ENCODE measurements at regions not wholly inside any gene's neighbourhood (a gene's known extent, or its start where the extent isn't known, plus 50 kb on each side); places are given as distances from the start of the nearest gene placed in this dataset.
"Not testable (repeated sequence)": the region's sequence is repeated elsewhere in the genome, so short reads cannot be mapped to it uniquely, and the experiment has no call there.

- BruUV-seq (replicated peaks), result no TSS peak
- no peak overlapping the region for H3K4me3 Mint-ChIP-seq (ENCODE audit: unreplicated experiment)
- intact Hi-C loops (cut with micrococcal nuclease), result no loop called here
- ChIA-PET CTCF (interaction anchor here (0.6 kb wide), 1 partner anchor 768 kb away, joined by 3 read pairs; no protein-coding TSS in a partner anchor), POLR2A (no interaction called here)
- peaks cover 40% of the 10 kb centered on the region for H3K27me3 Mint-ChIP-seq (ENCODE audit: insufficient read depth, unreplicated experiment)
- H3K27ac Mint-ChIP-seq (ENCODE audit: low read depth, unreplicated experiment), result no peak overlapping the region
- no peak for DNase-seq (ENCODE audit: unreplicated experiment)
- no peak for TF ChIP-seq CTCF (IDR thresholded peaks at IDR 0.05; ENCODE audit: unreplicated experiment)
- H3K9me3 Mint-ChIP-seq (ENCODE audit: unreplicated experiment), result no peaks in the 10 kb centered on the region
- no peaks in the 10 kb centered on the region for H3K36me3 Mint-ChIP-seq (ENCODE audit: insufficient read depth, unreplicated experiment)
- H3K4me1 Mint-ChIP-seq (ENCODE audit: insufficient read depth, unreplicated experiment), result no peaks in the 10 kb centered on the region
Observed at GRCh38 chr9:23041466-23041865, 594.8 kb downstream of the DMRTA1 start.

GRCh38 chr9:23044549-23044948, 597.9 kb downstream of the DMRTA1 start:
- H3K27ac Mint-ChIP-seq (ENCODE audit: low read depth, unreplicated experiment), result no peak overlapping the region
- BruUV-seq (replicated peaks), result no TSS peak
- POLR2A ChIA-PET, result no interaction called here
- H3K27me3 Mint-ChIP-seq (ENCODE audit: insufficient read depth, unreplicated experiment), result peaks cover 49% of the 10 kb centered on the region
- no peak for DNase-seq (ENCODE audit: unreplicated experiment)
- no peaks in the 10 kb centered on the region for H3K4me1 Mint-ChIP-seq (ENCODE audit: insufficient read depth, unreplicated experiment)
- intact Hi-C loops (cut with micrococcal nuclease), result no loop called here
- H3K36me3 Mint-ChIP-seq (ENCODE audit: insufficient read depth, unreplicated experiment), result no peaks in the 10 kb centered on the region
- no peak for TF ChIP-seq CTCF (IDR thresholded peaks at IDR 0.05; ENCODE audit: unreplicated experiment)
- no peak overlapping the region for H3K4me3 Mint-ChIP-seq (ENCODE audit: unreplicated experiment)
- CTCF ChIA-PET, result no interaction called here
- no peaks in the 10 kb centered on the region for H3K9me3 Mint-ChIP-seq (ENCODE audit: unreplicated experiment)

GRCh38 chr9:23046026-23046425, 599.4 kb downstream of the DMRTA1 start:
- H3K4me1 Mint-ChIP-seq (ENCODE audit: insufficient read depth, unreplicated experiment); BruUV-seq (replicated peaks); H3K27ac Mint-ChIP-seq (ENCODE audit: low read depth, unreplicated experiment); H3K4me3 Mint-ChIP-seq (ENCODE audit: unreplicated experiment); H3K36me3 Mint-ChIP-seq (ENCODE audit: insufficient read depth, unreplicated experiment); H3K9me3 Mint-ChIP-seq (ENCODE audit: unreplicated experiment); CTCF ChIA-PET; DNase-seq (ENCODE audit: unreplicated experiment); POLR2A ChIA-PET; intact Hi-C loops (cut with micrococcal nuclease): not testable (repeated sequence)
- peaks cover 39% of the 10 kb centered on the region for H3K27me3 Mint-ChIP-seq (ENCODE audit: insufficient read depth, unreplicated experiment)

GRCh38 chr9:23050548-23050947, 603.9 kb downstream of the DMRTA1 start:
- DNase-seq (ENCODE audit: unreplicated experiment), result no peak
- ChIA-PET CTCF (no interaction called here), POLR2A (no interaction called here)
- Mint-ChIP-seq H3K4me3 (ENCODE audit: unreplicated experiment) (no peak overlapping the region), H3K4me1 (ENCODE audit: insufficient read depth, unreplicated experiment) (no peaks in the 10 kb centered on the region), H3K27me3 (ENCODE audit: insufficient read depth, unreplicated experiment) (peaks cover 22% of the 10 kb centered on the region), H3K27ac (ENCODE audit: low read depth, unreplicated experiment) (no peak overlapping the region), H3K36me3 (ENCODE audit: insufficient read depth, unreplicated experiment) (no peaks in the 10 kb centered on the region), H3K9me3 (ENCODE audit: unreplicated experiment) (no peaks in the 10 kb centered on the region)
- intact Hi-C loops (cut with micrococcal nuclease), result no loop called here
- no TSS peak for BruUV-seq (replicated peaks)
- no peak for TF ChIP-seq CTCF (IDR thresholded peaks at IDR 0.05; ENCODE audit: unreplicated experiment)

- Mint-ChIP-seq H3K27me3 (ENCODE audit: insufficient read depth, unreplicated experiment) (no peaks in the 10 kb centered on the region), H3K4me3 (ENCODE audit: unreplicated experiment) (no peak overlapping the region), H3K4me1 (ENCODE audit: insufficient read depth, unreplicated experiment) (no peaks in the 10 kb centered on the region), H3K9me3 (ENCODE audit: unreplicated experiment) (no peaks in the 10 kb centered on the region), H3K27ac (ENCODE audit: low read depth, unreplicated experiment) (no peak overlapping the region), H3K36me3 (ENCODE audit: insufficient read depth, unreplicated experiment) (no peaks in the 10 kb centered on the region)
- intact Hi-C loops (cut with micrococcal nuclease), result no loop called here
- no peak for TF ChIP-seq CTCF (IDR thresholded peaks at IDR 0.05; ENCODE audit: unreplicated experiment)
- ChIA-PET CTCF (no interaction called here), POLR2A (no interaction called here)
- no TSS peak for BruUV-seq (replicated peaks)
- no peak for DNase-seq (ENCODE audit: unreplicated experiment)
Observed at GRCh38 chr9:23073136-23073535, 626.5 kb downstream of the DMRTA1 start.
